WI38 (cell line): ENCODE measurements at regions not wholly inside any gene's neighbourhood (a gene's known extent, or its start where the extent isn't known, plus 50 kb on each side); places are given as distances from the start of the nearest gene placed in this dataset.

Experiments used
- H3K4me3 ChIP-seq: 2 replicates; pipeline ENCODE4 v1.5.1; 2011; ENCODE audit warnings: low read depth, mild to moderate bottlenecking, control low read depth, low read length
- CTCF ChIP-seq: IDR thresholded peaks from 2 replicates; pipeline ENCODE4 v1.5.1; 2012; ENCODE audit warnings: low read depth, mild to moderate bottlenecking, control low read depth, low read length

DNA sequence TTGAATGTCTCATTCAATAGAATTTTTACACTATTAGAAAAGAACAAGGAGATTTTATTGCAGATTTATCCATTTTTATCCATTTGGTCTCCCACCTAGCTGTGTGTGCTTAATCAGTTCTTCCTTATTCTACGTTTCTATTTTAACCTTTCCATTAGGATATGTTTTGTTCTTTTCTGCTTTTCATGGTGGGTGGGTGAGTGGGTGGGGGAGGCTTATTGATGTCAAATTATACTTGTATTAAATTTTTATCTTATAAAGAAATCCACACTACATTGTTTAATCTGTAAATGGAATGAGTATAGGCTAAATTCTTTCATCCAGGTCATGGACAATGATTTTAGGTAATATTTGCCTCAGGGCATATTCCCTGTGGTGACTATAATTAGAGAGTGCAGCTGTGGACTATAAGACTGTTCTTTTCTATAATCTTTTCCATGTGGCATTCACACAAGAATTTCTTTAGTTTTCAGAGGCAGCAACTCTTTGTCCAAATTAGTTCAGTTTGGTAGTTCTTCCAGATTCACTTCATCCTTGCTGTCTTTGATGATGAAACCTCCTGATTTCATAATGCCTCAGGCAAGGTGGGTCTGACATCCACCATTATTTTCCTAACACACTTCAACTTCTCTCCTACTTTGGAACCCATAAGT lies 2451.8 kb downstream of the PCDH7 start:
- TF ChIP-seq CTCF = no peak
- H3K4me3 ChIP-seq = no peak overlapping the region

DNA sequence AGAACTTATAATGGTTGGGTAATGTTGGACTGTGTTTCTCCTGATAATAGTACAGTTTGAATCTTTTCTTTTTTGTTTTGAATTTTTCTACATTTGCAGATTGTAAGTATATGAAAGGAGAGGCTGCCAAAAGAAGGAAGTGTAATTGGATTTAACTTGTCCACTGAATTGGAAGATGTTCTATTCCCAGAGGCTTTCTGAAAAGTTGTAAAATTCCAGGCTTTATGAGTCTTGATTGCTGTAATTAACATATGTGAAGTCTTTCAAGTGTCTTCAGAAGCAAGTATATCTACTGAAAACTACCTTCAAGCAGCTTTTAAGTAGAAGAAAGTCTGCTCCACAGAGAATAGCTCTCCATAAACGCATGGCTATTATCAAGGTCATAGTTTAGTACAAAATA lies 2456.4 kb downstream of the PCDH7 start:
- TF ChIP-seq CTCF = no peak
- H3K4me3 ChIP-seq = no peak overlapping the region

- no peak for TF ChIP-seq CTCF
- H3K4me3 ChIP-seq = no peak overlapping the region
Measured at GRCh38 chr4:33184657-33185290, 2464.6 kb downstream of the PCDH7 start.

GRCh38 chr4:33187035-33187434 lies 2466.9 kb downstream of the PCDH7 start:
- no peak for TF ChIP-seq CTCF
- no peak overlapping the region for H3K4me3 ChIP-seq

GRCh38 chr4:33188733-33189132 lies 2468.6 kb downstream of the PCDH7 start:
- no peak for TF ChIP-seq CTCF
- H3K4me3 ChIP-seq = no peak overlapping the region

GRCh38 chr4:33189169-33189568 lies 2469.0 kb downstream of the PCDH7 start:
- TF ChIP-seq CTCF = no peak
- H3K4me3 ChIP-seq = no peak overlapping the region

- no peak for TF ChIP-seq CTCF
- no peak overlapping the region for H3K4me3 ChIP-seq
Measured at GRCh38 chr4:33193109-33193508, 2472.9 kb downstream of the PCDH7 start.
